LNCAP (cell line): ENCODE measurements at regions not wholly inside any gene's neighbourhood (a gene's known extent, or its start where the extent isn't known, plus 50 kb on each side); places are given as distances from the start of the nearest gene placed in this dataset.

Experiments
- CTCF ChIP-seq: fragments of 450-650 bp; IDR thresholded peaks from 2 replicates; pipeline ENCODE4 v1.5.1; 2017; ENCODE audit warnings: mild to moderate bottlenecking

GRCh38 chr3:106830334-106830733, 546.9 kb upstream of the CCDC54 start:
- TF ChIP-seq CTCF: no peak

- no peak for TF ChIP-seq CTCF
These were observed 540.3 kb upstream of the CCDC54 start for GRCh38 chr3:106836906-106837305.

DNA sequence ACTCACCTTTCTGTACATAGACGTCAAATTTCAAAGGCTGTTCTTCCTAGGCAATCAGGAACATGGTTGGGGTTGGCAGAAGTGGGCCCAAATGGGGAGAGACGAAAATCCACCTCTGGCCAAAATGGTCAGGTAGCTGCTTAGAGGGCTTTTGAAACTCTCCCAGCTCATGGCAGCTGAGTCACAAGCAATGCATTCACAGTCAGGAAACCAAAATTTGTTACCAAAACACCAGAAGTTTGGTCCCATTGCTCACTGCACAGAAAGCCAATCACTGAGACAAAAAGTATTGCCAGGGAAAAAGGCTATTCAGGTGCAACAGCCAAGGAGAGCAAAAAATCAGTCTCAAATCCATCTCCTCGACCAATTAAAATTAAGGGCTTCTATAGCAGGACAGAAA, 539.6 kb upstream of the CCDC54 start:
- TF ChIP-seq CTCF: no peak

DNA sequence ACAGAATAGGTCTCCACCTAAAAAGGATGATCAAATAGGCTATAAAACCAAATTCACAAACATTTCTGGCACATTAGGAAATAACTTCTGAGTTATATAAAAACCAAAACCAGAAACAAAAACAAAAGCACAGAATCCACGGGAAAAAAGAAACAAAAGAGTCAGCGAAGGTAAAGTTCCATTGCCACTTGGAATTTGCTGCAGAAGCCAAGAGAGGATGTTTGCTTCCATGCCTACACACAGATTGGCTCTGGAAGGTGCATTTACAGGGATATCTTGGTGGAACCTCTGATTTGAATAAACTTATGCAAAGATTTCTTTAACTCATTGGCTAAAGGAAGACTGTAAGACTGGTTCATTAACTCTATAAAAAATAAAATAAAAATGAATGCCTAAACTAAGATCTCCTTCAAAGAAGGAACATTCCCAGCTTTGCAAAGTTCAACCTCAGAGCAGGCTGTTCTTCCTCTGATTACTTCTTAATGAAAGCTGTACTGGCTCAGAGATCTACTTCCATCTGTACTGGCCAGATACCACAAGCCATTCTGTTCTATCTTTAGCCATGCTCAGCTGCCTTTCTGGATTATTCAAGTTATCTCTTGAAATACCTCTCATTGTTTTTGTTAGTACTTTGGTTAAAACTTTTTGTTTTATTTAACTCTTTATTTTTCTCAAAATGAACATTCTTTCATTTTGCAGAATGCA, 537.5 kb upstream of the CCDC54 start:
- TF ChIP-seq CTCF: no peak

- no peak for TF ChIP-seq CTCF
These were observed 536.9 kb upstream of the CCDC54 start for GRCh38 chr3:106840319-106840718.

GRCh38 chr3:106842151-106842550, 535.1 kb upstream of the CCDC54 start:
- TF ChIP-seq CTCF: no peak

DNA sequence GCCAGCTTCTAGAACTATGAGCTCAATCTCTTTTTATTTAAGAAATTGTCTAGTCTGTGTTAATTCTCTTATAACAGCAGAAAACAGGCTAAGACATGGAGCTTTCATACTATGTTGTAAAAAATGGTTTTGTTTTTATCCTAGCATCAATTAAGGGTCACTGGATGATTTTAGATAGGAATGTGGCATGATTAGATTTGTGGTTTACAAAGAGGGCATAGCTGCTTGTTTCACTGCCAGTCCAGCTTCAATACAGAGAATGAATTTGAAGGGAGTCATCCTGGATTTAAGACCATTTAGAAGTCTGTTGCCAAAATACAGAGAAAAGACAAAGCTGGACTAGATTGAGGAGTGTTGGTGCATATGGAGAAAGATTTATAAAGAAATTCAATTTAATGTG, 532.6 kb upstream of the CCDC54 start:
- TF ChIP-seq CTCF: no peak

- TF ChIP-seq CTCF: no peak
These were observed 529.1 kb upstream of the CCDC54 start for GRCh38 chr3:106848099-106848498.
